GM21515 (cell line): ENCODE measurements at regions not wholly inside any gene's neighbourhood (a gene's known extent, or its start where the extent isn't known, plus 50 kb on each side); places are given as distances from the start of the nearest gene placed in this dataset.
"Not testable (repeated sequence)": the region's sequence is repeated elsewhere in the genome, so short reads cannot be mapped to it uniquely, and the experiment has no call there.

ENCODE experiments used
- ATAC-seq: cut with Tn5 transposase; IDR thresholded peaks from one replicate; pipeline ENCODE4 v1.9.1; 2021; ENCODE audit not compliant: unreplicated experiment

- no peak for ATAC-seq
Measured at GRCh38 chr15:38002883-38003477, 68.5 kb downstream of the TMCO5A start.

GRCh38 chr15:38004218-38004861, 69.9 kb downstream of the TMCO5A start:
- ATAC-seq = no peak

- ATAC-seq = no peak
Measured at GRCh38 chr15:38005953-38006808, 71.7 kb downstream of the TMCO5A start.

- ATAC-seq = no peak
Measured at GRCh38 chr15:38010395-38010794, 76.0 kb downstream of the TMCO5A start.

GRCh38 chr15:38012894-38013293, 78.5 kb downstream of the TMCO5A start:
- no peak for ATAC-seq

GRCh38 chr15:38017721-38018120, 83.3 kb downstream of the TMCO5A start:
- no peak for ATAC-seq

- ATAC-seq = no peak
Measured at GRCh38 chr15:38019066-38019465, 84.6 kb downstream of the TMCO5A start.

- no peak for ATAC-seq
Measured at GRCh38 chr15:38021259-38021658, 86.8 kb downstream of the TMCO5A start.

GRCh38 chr15:38024293-38025091, 90.1 kb downstream of the TMCO5A start:
- no peak for ATAC-seq

- not testable (repeated sequence) for ATAC-seq
Measured at GRCh38 chr15:38025656-38026055, 91.2 kb downstream of the TMCO5A start.

GRCh38 chr15:38028869-38029268, 94.4 kb downstream of the TMCO5A start:
- no peak for ATAC-seq

GRCh38 chr15:38029736-38030135, 95.3 kb downstream of the TMCO5A start:
- ATAC-seq = no peak

GRCh38 chr15:38030609-38031008, 96.2 kb downstream of the TMCO5A start:
- ATAC-seq = no peak

- no peak for ATAC-seq
Measured at GRCh38 chr15:38035701-38036100, 101.3 kb downstream of the TMCO5A start.

- no peak for ATAC-seq
Measured at GRCh38 chr15:38036790-38037338, 102.4 kb downstream of the TMCO5A start.

GRCh38 chr15:38038659-38039442, 104.4 kb downstream of the TMCO5A start:
- no peak for ATAC-seq

- ATAC-seq = no peak
Measured at GRCh38 chr15:38040615-38041014, 106.2 kb downstream of the TMCO5A start.

- no peak for ATAC-seq
Measured at GRCh38 chr15:38041576-38041975, 107.1 kb downstream of the TMCO5A start.

GRCh38 chr15:38042211-38042610, 107.8 kb downstream of the TMCO5A start:
- ATAC-seq = no peak
